ENCODE measurements at regions not wholly inside any gene's neighbourhood (a gene's known extent, or its start where the extent isn't known, plus 50 kb on each side); places are given as distances from the start of the nearest gene placed in this dataset.
"Not testable (repeated sequence)": the region's sequence is repeated elsewhere in the genome, so short reads cannot be mapped to it uniquely, and the experiment has no call there.

DNA sequence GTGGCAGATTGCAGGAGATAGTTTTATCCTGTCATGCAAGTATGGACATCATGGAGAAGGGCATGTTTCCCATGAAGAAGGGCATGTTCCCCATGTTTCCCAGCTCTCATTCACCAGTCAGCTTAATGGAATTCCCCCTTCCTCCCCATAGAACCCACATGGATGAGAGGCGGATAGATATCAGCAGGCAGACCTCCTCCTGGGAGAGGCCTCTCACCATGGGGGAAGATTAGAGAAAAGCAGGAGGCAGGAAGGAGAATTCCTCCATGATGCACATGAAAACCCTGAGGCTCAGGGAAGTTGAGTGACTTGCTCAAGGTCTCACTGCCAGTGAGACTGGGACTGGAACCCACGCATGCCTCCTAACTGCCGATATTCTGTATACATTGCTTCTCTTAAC is 92.9 kb upstream of the FOXN3 start:
- no peak overlapping the region for H3K27ac ChIP-seq
- TF ChIP-seq, protein P1, sequence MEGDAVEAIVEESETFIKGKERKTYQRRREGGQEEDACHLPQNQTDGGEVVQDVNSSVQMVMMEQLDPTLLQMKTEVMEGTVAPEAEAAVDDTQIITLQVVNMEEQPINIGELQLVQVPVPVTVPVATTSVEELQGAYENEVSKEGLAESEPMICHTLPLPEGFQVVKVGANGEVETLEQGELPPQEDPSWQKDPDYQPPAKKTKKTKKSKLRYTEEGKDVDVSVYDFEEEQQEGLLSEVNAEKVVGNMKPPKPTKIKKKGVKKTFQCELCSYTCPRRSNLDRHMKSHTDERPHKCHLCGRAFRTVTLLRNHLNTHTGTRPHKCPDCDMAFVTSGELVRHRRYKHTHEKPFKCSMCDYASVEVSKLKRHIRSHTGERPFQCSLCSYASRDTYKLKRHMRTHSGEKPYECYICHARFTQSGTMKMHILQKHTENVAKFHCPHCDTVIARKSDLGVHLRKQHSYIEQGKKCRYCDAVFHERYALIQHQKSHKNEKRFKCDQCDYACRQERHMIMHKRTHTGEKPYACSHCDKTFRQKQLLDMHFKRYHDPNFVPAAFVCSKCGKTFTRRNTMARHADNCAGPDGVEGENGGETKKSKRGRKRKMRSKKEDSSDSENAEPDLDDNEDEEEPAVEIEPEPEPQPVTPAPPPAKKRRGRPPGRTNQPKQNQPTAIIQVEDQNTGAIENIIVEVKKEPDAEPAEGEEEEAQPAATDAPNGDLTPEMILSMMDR (IDR thresholded peaks at IDR 0.05) = no peak
- no peak for TF ChIP-seq ZFX (IDR thresholded peaks at IDR 0.05; ENCODE audit: borderline replicate concordance)

DNA sequence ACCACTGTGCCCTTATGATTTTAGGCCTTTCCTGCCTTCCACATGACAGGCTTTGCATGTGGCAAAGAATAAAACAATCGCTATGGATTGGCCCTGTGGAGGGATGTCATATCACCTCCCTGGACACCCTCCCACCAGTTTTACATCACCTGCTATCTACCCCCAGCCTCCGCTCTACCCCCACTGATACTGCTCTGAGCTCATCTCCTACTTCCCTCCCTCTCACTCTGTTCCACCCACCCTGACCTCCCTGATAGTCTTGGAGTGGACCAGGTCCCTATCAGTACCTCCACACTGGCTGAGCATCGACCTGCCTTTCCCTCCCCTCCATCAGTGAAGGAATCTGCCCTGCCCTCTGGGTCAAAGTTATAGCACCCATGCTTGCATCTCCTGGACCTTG is 91.8 kb upstream of the FOXN3 start:
- no peak for TF ChIP-seq ZFX (IDR thresholded peaks at IDR 0.05; ENCODE audit: borderline replicate concordance)
- TF ChIP-seq, protein P1 (IDR thresholded peaks at IDR 0.05) = no peak
- no peak overlapping the region for H3K27ac ChIP-seq

DNA sequence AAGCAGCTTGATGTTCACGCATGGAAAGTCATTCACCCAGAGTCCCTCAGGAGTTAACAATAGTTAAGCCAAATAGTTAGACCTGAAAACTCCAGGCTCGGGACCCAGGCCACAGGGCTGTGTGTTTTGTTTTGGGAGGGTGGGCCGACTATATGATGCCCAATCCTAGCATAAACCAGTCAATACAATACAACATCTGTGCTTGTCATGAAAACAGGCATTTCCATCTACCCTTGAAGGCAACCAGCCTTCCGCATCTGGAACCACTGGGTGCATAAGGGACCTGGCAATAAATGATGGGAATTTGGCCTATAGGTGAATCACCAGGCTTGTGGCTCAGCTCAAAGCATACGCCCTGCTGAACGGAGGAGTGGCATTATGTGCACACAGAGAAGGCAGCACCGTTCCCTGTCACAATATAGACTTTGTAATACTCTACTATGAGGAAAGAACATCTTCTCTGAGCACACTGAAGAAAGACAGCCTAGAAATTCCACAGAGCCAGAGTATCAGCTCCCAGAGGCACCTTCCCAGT is 91.0 kb upstream of the FOXN3 start:
- no peak overlapping the region for H3K27ac ChIP-seq
- TF ChIP-seq, protein P1 (IDR thresholded peaks at IDR 0.05) = no peak
- no peak for TF ChIP-seq ZFX (IDR thresholded peaks at IDR 0.05; ENCODE audit: borderline replicate concordance)

GRCh38 chr14:89507521-89507920 is 90.5 kb upstream of the FOXN3 start:
- TF ChIP-seq, protein P1 (IDR thresholded peaks at IDR 0.05) = no peak
- no peak for TF ChIP-seq ZFX (IDR thresholded peaks at IDR 0.05; ENCODE audit: borderline replicate concordance)
- no peak overlapping the region for H3K27ac ChIP-seq

GRCh38 chr14:89506891-89507452 is 89.9 kb upstream of the FOXN3 start:
- not testable (repeated sequence) for H3K27ac ChIP-seq

GRCh38 chr14:89504602-89505313 is 87.7 kb upstream of the FOXN3 start:
- no peak for TF ChIP-seq ZFX (IDR thresholded peaks at IDR 0.05; ENCODE audit: borderline replicate concordance)
- TF ChIP-seq, protein P1 (IDR thresholded peaks at IDR 0.05) = no peak
- no peak overlapping the region for H3K27ac ChIP-seq

- no peak overlapping the region for H3K27ac ChIP-seq
- TF ChIP-seq ZFX (IDR thresholded peaks at IDR 0.05; ENCODE audit: borderline replicate concordance) = no peak
- TF ChIP-seq, protein P1 (IDR thresholded peaks at IDR 0.05) = no peak
Measured at GRCh38 chr14:89504091-89504490, 87.1 kb upstream of the FOXN3 start.
